HepG2 (cell line): ENCODE measurements at regions not wholly inside any gene's neighbourhood (a gene's known extent, or its start where the extent isn't known, plus 50 kb on each side); places are given as distances from the start of the nearest gene placed in this dataset.

ENCODE experiments used
- HCFC1 ChIP-seq: fragments of 150-350 bp; IDR thresholded peaks from 2 replicates; pipeline ENCODE4 v1.6.1; 2014; ENCODE audit warnings: low read depth, low read length
- ZNF274 ChIP-seq: sonication (generic); formaldehyde crosslinking; IDR thresholded peaks from 2 replicates; pipeline ENCODE4 v1.5.1; 2020; ENCODE audit warnings: mild to moderate bottlenecking, missing genetic modification reagents
- TF ChIP-seq, protein P1 (sequence below): IDR thresholded peaks from 2 replicates; pipeline ENCODE4 v1.6.1; 2012; ENCODE audit warnings: low read depth, low read length, improper control_type of control experiment

DNA sequence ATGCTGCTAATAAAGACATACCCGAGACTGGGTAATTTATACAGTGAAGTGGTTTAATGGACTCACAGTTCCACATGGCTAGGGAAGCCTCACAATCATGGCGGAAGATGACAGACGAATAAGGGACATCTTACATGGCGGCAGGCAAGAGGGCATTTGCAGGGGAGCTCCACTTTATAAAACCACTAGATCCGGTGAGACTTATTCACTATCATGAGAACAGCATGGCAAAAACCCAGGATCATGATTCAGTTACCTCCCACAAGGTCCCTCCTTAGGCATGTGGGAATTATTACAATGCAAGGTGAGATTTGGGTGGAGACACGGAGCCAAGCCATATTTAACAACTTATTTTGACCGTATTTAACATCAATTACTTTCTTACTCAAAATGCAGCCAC, 739.0 kb downstream of the NCAM2 start:
- no peak for TF ChIP-seq HCFC1
- TF ChIP-seq, protein P1, sequence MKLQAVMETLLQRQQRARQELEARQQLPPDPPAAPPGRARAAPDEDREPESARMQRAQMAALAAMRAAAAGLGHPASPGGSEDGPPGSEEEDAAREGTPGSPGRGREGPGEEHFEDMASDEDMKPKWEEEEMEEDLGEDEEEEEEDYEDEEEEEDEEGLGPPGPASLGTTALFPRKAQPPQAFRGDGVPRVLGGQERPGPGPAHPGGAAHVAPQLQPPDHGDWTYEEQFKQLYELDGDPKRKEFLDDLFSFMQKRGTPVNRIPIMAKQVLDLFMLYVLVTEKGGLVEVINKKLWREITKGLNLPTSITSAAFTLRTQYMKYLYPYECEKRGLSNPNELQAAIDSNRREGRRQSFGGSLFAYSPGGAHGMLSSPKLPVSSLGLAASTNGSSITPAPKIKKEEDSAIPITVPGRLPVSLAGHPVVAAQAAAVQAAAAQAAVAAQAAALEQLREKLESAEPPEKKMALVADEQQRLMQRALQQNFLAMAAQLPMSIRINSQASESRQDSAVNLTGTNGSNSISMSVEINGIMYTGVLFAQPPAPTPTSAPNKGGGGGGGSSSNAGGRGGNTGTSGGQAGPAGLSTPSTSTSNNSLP, result no peak
- TF ChIP-seq ZNF274, result no peak
